ENCODE measurements at regions not wholly inside any gene's neighbourhood (a gene's known extent, or its start where the extent isn't known, plus 50 kb on each side); places are given as distances from the start of the nearest gene placed in this dataset.

DNA sequence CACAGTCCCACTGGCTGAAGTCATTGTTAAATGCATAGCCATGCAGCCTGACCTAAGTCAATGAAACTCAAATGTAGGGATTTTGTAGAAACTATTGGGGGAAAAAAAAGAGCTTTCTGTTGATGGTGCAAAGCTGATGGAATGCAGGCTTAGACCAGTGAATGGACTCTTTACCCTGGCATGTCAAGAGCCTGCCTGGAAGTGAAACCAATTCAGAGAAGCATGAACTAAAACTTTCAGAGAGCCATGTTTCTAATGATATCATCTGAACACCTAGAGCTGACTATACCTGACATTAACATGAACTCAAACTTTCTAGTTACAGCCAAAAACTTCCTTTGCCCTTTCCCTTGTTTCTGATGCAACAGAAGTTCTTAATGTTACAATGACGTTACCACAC is 89.0 kb downstream of the APIP start:
- TF ChIP-seq, protein P1, sequence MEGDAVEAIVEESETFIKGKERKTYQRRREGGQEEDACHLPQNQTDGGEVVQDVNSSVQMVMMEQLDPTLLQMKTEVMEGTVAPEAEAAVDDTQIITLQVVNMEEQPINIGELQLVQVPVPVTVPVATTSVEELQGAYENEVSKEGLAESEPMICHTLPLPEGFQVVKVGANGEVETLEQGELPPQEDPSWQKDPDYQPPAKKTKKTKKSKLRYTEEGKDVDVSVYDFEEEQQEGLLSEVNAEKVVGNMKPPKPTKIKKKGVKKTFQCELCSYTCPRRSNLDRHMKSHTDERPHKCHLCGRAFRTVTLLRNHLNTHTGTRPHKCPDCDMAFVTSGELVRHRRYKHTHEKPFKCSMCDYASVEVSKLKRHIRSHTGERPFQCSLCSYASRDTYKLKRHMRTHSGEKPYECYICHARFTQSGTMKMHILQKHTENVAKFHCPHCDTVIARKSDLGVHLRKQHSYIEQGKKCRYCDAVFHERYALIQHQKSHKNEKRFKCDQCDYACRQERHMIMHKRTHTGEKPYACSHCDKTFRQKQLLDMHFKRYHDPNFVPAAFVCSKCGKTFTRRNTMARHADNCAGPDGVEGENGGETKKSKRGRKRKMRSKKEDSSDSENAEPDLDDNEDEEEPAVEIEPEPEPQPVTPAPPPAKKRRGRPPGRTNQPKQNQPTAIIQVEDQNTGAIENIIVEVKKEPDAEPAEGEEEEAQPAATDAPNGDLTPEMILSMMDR (IDR thresholded peaks at IDR 0.05), result no peak
- no peak for TF ChIP-seq POLR2A (IDR thresholded peaks at IDR 0.05)
